Memory B cell (primary cell): ENCODE measurements at regions not wholly inside any gene's neighbourhood (a gene's known extent, or its start where the extent isn't known, plus 50 kb on each side); places are given as distances from the start of the nearest gene placed in this dataset.

Experiments
- ATAC-seq: fragments of 150-1000 bp; cut with Tn5 transposase; 2 replicates; pipeline ENCODE4 v1.10.0; 2021; ENCODE audit warnings: low read depth, mild to moderate bottlenecking, moderate library complexity
- DNase-seq, 2 donors: peaks; one replicate each; pipeline ENCODE4 v3.0.0; 2022; ENCODE audit warnings: low spot score in 2 of 2
- H3K27ac Mint-ChIP-seq: one replicate; pipeline ENCODE4 v1.8.0; 2022; ENCODE audit warnings: mild to moderate bottlenecking, moderate library complexity, mixed read lengths
- H3K27me3 Mint-ChIP-seq: one replicate; pipeline ENCODE4 v1.8.0; 2022; ENCODE audit warnings: mixed read lengths
- H3K36me3 Mint-ChIP-seq: one replicate; pipeline ENCODE4 v1.8.0; 2022; ENCODE audit warnings: mild to moderate bottlenecking, mixed read lengths
- H3K4me1 Mint-ChIP-seq: one replicate; pipeline ENCODE4 v1.8.0; 2022; ENCODE audit warnings: mixed read lengths
- H3K4me3 Mint-ChIP-seq: one replicate; pipeline ENCODE4 v1.8.0; 2022; ENCODE audit warnings: mild to moderate bottlenecking, moderate library complexity, mixed read lengths
- H3K9me3 Mint-ChIP-seq: one replicate; pipeline ENCODE4 v1.8.0; 2022; ENCODE audit warnings: mixed read lengths

- ATAC-seq (no peak), DNase-seq (no peak)
Observed at GRCh38 chr4:82194329-82194728, 179.5 kb downstream of the HNRNPD start.

GRCh38 chr4:82192017-82192673 is 181.6 kb downstream of the HNRNPD start:
- no peaks in the 10 kb centered on the region for H3K36me3 Mint-ChIP-seq
- H3K27ac Mint-ChIP-seq = no peak overlapping the region
- peaks cover 3% of the 10 kb centered on the region for H3K27me3 Mint-ChIP-seq
- H3K4me3 Mint-ChIP-seq = no peak overlapping the region
- H3K4me1 Mint-ChIP-seq = no peaks in the 10 kb centered on the region
- H3K9me3 Mint-ChIP-seq = peaks cover 3% of the 10 kb centered on the region
- ATAC-seq = no peak
- no peak for DNase-seq

More at GRCh38 chr4:82194329-82194728, 179.5 kb downstream of the HNRNPD start:
- Mint-ChIP-seq H3K27me3 (peaks cover 3% of the 10 kb centered on the region), H3K9me3 (no peaks in the 10 kb centered on the region), H3K36me3 (no peaks in the 10 kb centered on the region), H3K4me1 (no peaks in the 10 kb centered on the region), H3K27ac (no peak overlapping the region), H3K4me3 (no peak overlapping the region)

GRCh38 chr4:82181789-82182188 is 192.0 kb downstream of the HNRNPD start:
- H3K27ac Mint-ChIP-seq = no peak overlapping the region
- H3K27me3 Mint-ChIP-seq = peaks cover 5% of the 10 kb centered on the region
- H3K36me3 Mint-ChIP-seq = peaks cover 3% of the 10 kb centered on the region
- no peak for ATAC-seq
- H3K4me1 Mint-ChIP-seq = no peaks in the 10 kb centered on the region
- H3K9me3 Mint-ChIP-seq = peaks cover 3% of the 10 kb centered on the region
- no peak for DNase-seq
- no peak overlapping the region for H3K4me3 Mint-ChIP-seq

GRCh38 chr4:82172186-82172585 is 201.6 kb downstream of the HNRNPD start:
- DNase-seq (no peak), ATAC-seq (no peak)
- H3K27ac Mint-ChIP-seq = no peak overlapping the region
- H3K4me3 Mint-ChIP-seq = no peak overlapping the region
- H3K27me3 Mint-ChIP-seq = peaks cover 16% of the 10 kb centered on the region
- H3K9me3 Mint-ChIP-seq = peaks cover 3% of the 10 kb centered on the region
- peaks cover 2% of the 10 kb centered on the region for H3K4me1 Mint-ChIP-seq
- H3K36me3 Mint-ChIP-seq = no peaks in the 10 kb centered on the region

GRCh38 chr4:82171531-82172155 is 202.1 kb downstream of the HNRNPD start:
- Mint-ChIP-seq H3K27ac (no peak overlapping the region), H3K36me3 (no peaks in the 10 kb centered on the region)
- no peak for ATAC-seq

GRCh38 chr4:82149750-82150149 is 224.0 kb downstream of the HNRNPD start:
- Mint-ChIP-seq H3K4me3 (no peak overlapping the region), H3K9me3 (peaks cover 10% of the 10 kb centered on the region), H3K36me3 (peaks cover 1% of the 10 kb centered on the region), H3K4me1 (no peaks in the 10 kb centered on the region), H3K27me3 (peaks cover 11% of the 10 kb centered on the region), H3K27ac (no peak overlapping the region)
- ATAC-seq (no peak), DNase-seq (no peak)

More at GRCh38 chr4:82171531-82172155, 202.1 kb downstream of the HNRNPD start:
- H3K9me3 Mint-ChIP-seq = peaks cover 3% of the 10 kb centered on the region
- peaks cover 16% of the 10 kb centered on the region for H3K27me3 Mint-ChIP-seq
- H3K4me3 Mint-ChIP-seq = no peak overlapping the region
- no peak for DNase-seq
- H3K4me1 Mint-ChIP-seq = peaks cover 2% of the 10 kb centered on the region

- H3K27ac Mint-ChIP-seq = no peak overlapping the region
- peaks cover 2% of the 10 kb centered on the region for H3K27me3 Mint-ChIP-seq
- H3K4me1 Mint-ChIP-seq = no peaks in the 10 kb centered on the region
- no peak overlapping the region for H3K4me3 Mint-ChIP-seq
- no peaks in the 10 kb centered on the region for H3K9me3 Mint-ChIP-seq
- DNase-seq (no peak), ATAC-seq (no peak)
- H3K36me3 Mint-ChIP-seq = no peaks in the 10 kb centered on the region
Observed at GRCh38 chr4:82145850-82146249, 227.9 kb downstream of the HNRNPD start.

- no peak overlapping the region for H3K4me3 Mint-ChIP-seq
- H3K36me3 Mint-ChIP-seq = peaks cover 2% of the 10 kb centered on the region
- H3K4me1 Mint-ChIP-seq = peaks cover 4% of the 10 kb centered on the region
- peaks cover 5% of the 10 kb centered on the region for H3K27me3 Mint-ChIP-seq
- H3K9me3 Mint-ChIP-seq = peaks cover 1% of the 10 kb centered on the region
- no peak for ATAC-seq
- no peak for DNase-seq
- no peak overlapping the region for H3K27ac Mint-ChIP-seq
Observed at GRCh38 chr4:82140422-82140821, 233.4 kb downstream of the HNRNPD start.

GRCh38 chr4:82139287-82139686 is 234.5 kb downstream of the HNRNPD start:
- H3K36me3 Mint-ChIP-seq = peaks cover 2% of the 10 kb centered on the region
- no peak overlapping the region for H3K4me3 Mint-ChIP-seq
- DNase-seq = no peak
- H3K27me3 Mint-ChIP-seq = peaks cover 3% of the 10 kb centered on the region
- no peak for ATAC-seq
- peaks cover 1% of the 10 kb centered on the region for H3K9me3 Mint-ChIP-seq
- no peak overlapping the region for H3K27ac Mint-ChIP-seq
- H3K4me1 Mint-ChIP-seq = peaks cover 4% of the 10 kb centered on the region

GRCh38 chr4:82138374-82138773 is 235.4 kb downstream of the HNRNPD start:
- Mint-ChIP-seq H3K4me3 (no peak overlapping the region), H3K4me1 (peaks cover 4% of the 10 kb centered on the region), H3K27me3 (peaks cover 3% of the 10 kb centered on the region), H3K9me3 (peaks cover 1% of the 10 kb centered on the region), H3K36me3 (peaks cover 2% of the 10 kb centered on the region), H3K27ac (no peak overlapping the region)
- DNase-seq (no peak), ATAC-seq (no peak)

GRCh38 chr4:82136161-82136801 is 237.5 kb downstream of the HNRNPD start:
- H3K4me1 Mint-ChIP-seq = peaks cover 4% of the 10 kb centered on the region
- peak; percentile 43 for ATAC-seq
- H3K36me3 Mint-ChIP-seq = peaks cover 2% of the 10 kb centered on the region
- DNase-seq = no peak
- no peak overlapping the region for H3K4me3 Mint-ChIP-seq
- H3K27ac Mint-ChIP-seq = no peak overlapping the region
- peaks cover 3% of the 10 kb centered on the region for H3K27me3 Mint-ChIP-seq
- H3K9me3 Mint-ChIP-seq = peaks cover 1% of the 10 kb centered on the region

GRCh38 chr4:82128355-82128754 is 245.4 kb downstream of the HNRNPD start:
- no peak for ATAC-seq
- no peak for DNase-seq
- H3K27me3 Mint-ChIP-seq = peaks cover 9% of the 10 kb centered on the region
- no peaks in the 10 kb centered on the region for H3K9me3 Mint-ChIP-seq
- no peak overlapping the region for H3K27ac Mint-ChIP-seq
- no peaks in the 10 kb centered on the region for H3K4me1 Mint-ChIP-seq
- H3K4me3 Mint-ChIP-seq = no peak overlapping the region
- H3K36me3 Mint-ChIP-seq = no peaks in the 10 kb centered on the region

GRCh38 chr4:82126512-82127040 is 247.2 kb downstream of the HNRNPD start:
- Mint-ChIP-seq H3K9me3 (no peaks in the 10 kb centered on the region), H3K27me3 (peaks cover 9% of the 10 kb centered on the region), H3K4me3 (no peak overlapping the region), H3K27ac (no peak overlapping the region), H3K4me1 (no peaks in the 10 kb centered on the region), H3K36me3 (no peaks in the 10 kb centered on the region)
- ATAC-seq = no peak
- DNase-seq = no peak

GRCh38 chr4:82125787-82126297 is 247.9 kb downstream of the HNRNPD start:
- Mint-ChIP-seq H3K27me3 (peaks cover 9% of the 10 kb centered on the region), H3K4me3 (no peak overlapping the region), H3K27ac (no peak overlapping the region), H3K4me1 (no peaks in the 10 kb centered on the region), H3K9me3 (no peaks in the 10 kb centered on the region), H3K36me3 (no peaks in the 10 kb centered on the region)
- ATAC-seq = no peak
- no peak for DNase-seq
